Stimulated activated CD8-positive, alpha-beta memory T cell treated with anti-CD3 and anti-CD28 coated beads, Interleukin-15, amount 100 ng/mL, for 48 hours (primary cell): ENCODE measurements at regions not wholly inside any gene's neighbourhood (a gene's known extent, or its start where the extent isn't known, plus 50 kb on each side); places are given as distances from the start of the nearest gene placed in this dataset.

Experiments used
- DNase-seq, 2 donors: peaks; one replicate each; pipeline ENCODE4 v3.0.0-alpha.2; 2020; ENCODE audit warnings: low read depth in 2 of 2

GRCh38 chr6:164477790-164478189 lies 831.6 kb downstream of the C6orf118 start:
- no peak for DNase-seq

- no peak for DNase-seq
Observed at GRCh38 chr6:164477101-164477500, 832.3 kb downstream of the C6orf118 start.

GRCh38 chr6:164469276-164469949 lies 840.0 kb downstream of the C6orf118 start:
- no peak for DNase-seq

GRCh38 chr6:164455835-164456234 lies 853.6 kb downstream of the C6orf118 start:
- DNase-seq: no peak

GRCh38 chr6:164453835-164454234 lies 855.6 kb downstream of the C6orf118 start:
- DNase-seq: no peak

- DNase-seq: no peak
Observed at GRCh38 chr6:164442572-164442971, 866.8 kb downstream of the C6orf118 start.

GRCh38 chr6:164439331-164439730 lies 870.1 kb downstream of the C6orf118 start:
- no peak for DNase-seq

GRCh38 chr6:164436976-164437375 lies 872.4 kb downstream of the C6orf118 start:
- DNase-seq: no peak

- DNase-seq: no peak
Observed at GRCh38 chr6:164427728-164428402, 881.5 kb downstream of the C6orf118 start.

- DNase-seq: no peak
Observed at GRCh38 chr6:164424489-164424888, 884.9 kb downstream of the C6orf118 start.

GRCh38 chr6:164419099-164419498 lies 890.3 kb downstream of the C6orf118 start:
- DNase-seq: no peak

GRCh38 chr6:164418262-164418588 lies 891.2 kb downstream of the C6orf118 start:
- no peak for DNase-seq

- DNase-seq: no peak
Observed at GRCh38 chr6:164417537-164418261, 891.7 kb downstream of the C6orf118 start.

GRCh38 chr6:164415832-164416563 lies 893.4 kb downstream of the C6orf118 start:
- no peak for DNase-seq

- DNase-seq: no peak
Observed at GRCh38 chr6:164414695-164415094, 894.7 kb downstream of the C6orf118 start.

- DNase-seq: no peak
Observed at GRCh38 chr6:164412566-164412965, 896.8 kb downstream of the C6orf118 start.

GRCh38 chr6:164410017-164410416 lies 899.4 kb downstream of the C6orf118 start:
- DNase-seq: no peak

GRCh38 chr6:164409309-164410009 lies 899.9 kb downstream of the C6orf118 start:
- DNase-seq: no peak

GRCh38 chr6:164408868-164409267 lies 900.5 kb downstream of the C6orf118 start:
- no peak for DNase-seq

- no peak for DNase-seq
Observed at GRCh38 chr6:164404812-164405488, 904.5 kb downstream of the C6orf118 start.

- no peak for DNase-seq
Observed at GRCh38 chr6:164401871-164402270, 907.5 kb downstream of the C6orf118 start.
